Fibroblast of lung (primary cell): ENCODE measurements at regions not wholly inside any gene's neighbourhood (a gene's known extent, or its start where the extent isn't known, plus 50 kb on each side); places are given as distances from the start of the nearest gene placed in this dataset.

Experiments used
- CTCF ChIP-seq, 2 donors: IDR thresholded peaks in 1 of 2; conservative IDR thresholded peaks in 1 of 2; 1 replicate in 1 of 2; 2 replicates in 1 of 2; pipeline ENCODE4 v1.5.1; 2011 to 2012; ENCODE audit warnings: low read length in 2 of 2, control low read depth in 1 of 2, inconsistent platforms in 1 of 2, low read depth in 1 of 2, mild to moderate bottlenecking in 1 of 2
- EZH2 ChIP-seq: IDR thresholded peaks from 2 replicates; pipeline ENCODE4 v1.5.1; 2012; ENCODE audit warnings: low read length, control low read depth, mild to moderate bottlenecking; ENCODE audit errors: missing control alignments

GRCh38 chr4:38532908-38533499 lies 131.0 kb upstream of the KLF3 start:
- no peak for TF ChIP-seq CTCF (conservative IDR thresholded peaks at IDR 0.05 in 1 of 2, IDR thresholded peaks at IDR 0.05 in 1 of 2; ENCODE audit: low read depth in 1 of 2, low read length in 2 of 2)
- no peak for TF ChIP-seq EZH2
